H9 (cell line): ENCODE measurements at regions not wholly inside any gene's neighbourhood (a gene's known extent, or its start where the extent isn't known, plus 50 kb on each side); places are given as distances from the start of the nearest gene placed in this dataset.

Experiments
- DNase-seq: peaks from one replicate; pipeline ENCODE4 v3.0.0-alpha.2; 2017
- H2AFZ ChIP-seq: one replicate; pipeline ENCODE4 v1.6.1; 2013; ENCODE audit warnings: mild to moderate bottlenecking, low read length, control low read depth, moderate library complexity
- H2AK5ac ChIP-seq: 2 replicates; pipeline ENCODE4 v1.6.1; 2013; ENCODE audit warnings: low read length, control low read depth, mixed read lengths; ENCODE audit not compliant: insufficient read length
- H2BK120ac ChIP-seq: one replicate; pipeline ENCODE4 v1.6.1; 2013; ENCODE audit warnings: low read depth, mild to moderate bottlenecking, low read length, control low read depth, inconsistent platforms; ENCODE audit not compliant: poor library complexity, severe bottlenecking
- H2BK12ac ChIP-seq: 2 replicates; pipeline ENCODE4 v1.6.1; 2013; ENCODE audit warnings: low read length, control low read depth, mixed read lengths, low read depth; ENCODE audit not compliant: insufficient read length
- H2BK15ac ChIP-seq: 2 replicates; pipeline ENCODE4 v1.6.1; 2013; ENCODE audit warnings: low read depth, low read length, control low read depth
- H2BK20ac ChIP-seq: one replicate; pipeline ENCODE4 v1.6.1; 2013; ENCODE audit warnings: low read depth, mild to moderate bottlenecking, low read length, control low read depth, inconsistent platforms; ENCODE audit not compliant: poor library complexity, severe bottlenecking
- H2BK5ac ChIP-seq: 2 replicates; pipeline ENCODE4 v1.6.1; 2013; ENCODE audit warnings: low read length, control low read depth, mixed read lengths; ENCODE audit not compliant: insufficient read length
- H3K14ac ChIP-seq: 2 replicates; pipeline ENCODE4 v1.6.1; 2013; ENCODE audit warnings: low read length, control low read depth; ENCODE audit not compliant: insufficient read depth
- H3K18ac ChIP-seq: 2 replicates; pipeline ENCODE4 v1.6.1; 2013; ENCODE audit warnings: low read depth, mild to moderate bottlenecking, mixed read lengths, low read length, control low read depth; ENCODE audit not compliant: insufficient read length
- H3K23ac ChIP-seq: 2 replicates; pipeline ENCODE4 v1.6.1; 2013; ENCODE audit warnings: low read length, control low read depth, mixed read lengths, low read depth; ENCODE audit not compliant: insufficient read length
- H3K23me2 ChIP-seq: 2 replicates; pipeline ENCODE4 v1.6.1; 2013; ENCODE audit warnings: low read depth, mild to moderate bottlenecking, mixed read lengths, low read length, control low read depth; ENCODE audit not compliant: insufficient read length, poor library complexity, severe bottlenecking
- H3K27ac ChIP-seq: 2 replicates; pipeline ENCODE4 v1.5.1; 2013; ENCODE audit warnings: low read length, control low read depth, mixed read lengths, low read depth; ENCODE audit not compliant: insufficient read length
- H3K27me3 ChIP-seq: 2 replicates; pipeline ENCODE4 v1.6.1; 2013; ENCODE audit warnings: low read length, control low read depth, inconsistent platforms; ENCODE audit not compliant: insufficient read depth
- H3K4ac ChIP-seq: 2 replicates; pipeline ENCODE4 v1.6.1; 2013; ENCODE audit warnings: low read depth, mild to moderate bottlenecking, control low read depth, inconsistent platforms, low read length, moderate library complexity
- H3K4me1 ChIP-seq: 2 replicates; pipeline ENCODE4 v1.6.1; 2013; ENCODE audit warnings: low read length, control low read depth, inconsistent platforms; ENCODE audit not compliant: insufficient read depth
- H3K4me2 ChIP-seq: 2 replicates; pipeline ENCODE4 v1.6.1; 2013; ENCODE audit warnings: low read length, control low read depth, mixed read lengths; ENCODE audit not compliant: insufficient read length, insufficient read depth
- H3K56ac ChIP-seq: 2 replicates; pipeline ENCODE4 v1.6.1; 2013; ENCODE audit warnings: low read depth, mild to moderate bottlenecking, mixed read lengths, low read length, control low read depth; ENCODE audit not compliant: insufficient read length
- H3K79me1 ChIP-seq: 2 replicates; pipeline ENCODE4 v1.6.1; 2013; ENCODE audit warnings: low read depth, mild to moderate bottlenecking, moderate library complexity, low read length, control low read depth, inconsistent platforms; ENCODE audit not compliant: insufficient read depth, poor library complexity, severe bottlenecking
- H3K79me2 ChIP-seq: 2 replicates; pipeline ENCODE4 v1.6.1; 2013; ENCODE audit warnings: low read length, control low read depth, inconsistent platforms; ENCODE audit not compliant: insufficient read depth
- H3K9ac ChIP-seq: 2 replicates; pipeline ENCODE4 v1.6.1; 2013; ENCODE audit warnings: low read length, control low read depth, mixed read lengths; ENCODE audit not compliant: insufficient read length; ENCODE audit errors: extremely low read depth
- H3K9me3 ChIP-seq: one replicate; pipeline ENCODE4 v1.6.1; 2013; ENCODE audit warnings: low read depth, low read length, inconsistent platforms; ENCODE audit not compliant: control insufficient read depth
- H3T11ph ChIP-seq: one replicate; pipeline ENCODE4 v1.6.1; 2013; ENCODE audit warnings: mild to moderate bottlenecking, low read length, control low read depth, inconsistent platforms
- H4K20me1 ChIP-seq: one replicate; pipeline ENCODE4 v1.6.1; 2013; ENCODE audit not compliant: control insufficient read depth, insufficient read length, insufficient read depth
- H4K5ac ChIP-seq: 2 replicates; pipeline ENCODE4 v1.6.1; 2013; ENCODE audit warnings: low read depth, mild to moderate bottlenecking, mixed read lengths, low read length, control low read depth; ENCODE audit not compliant: insufficient read length
- H4K8ac ChIP-seq: replicated peaks from 2 replicates; pipeline ENCODE4 v1.6.1; 2013; ENCODE audit warnings: low read length, control low read depth, mixed read lengths, low read depth; ENCODE audit not compliant: insufficient read length
- H4K91ac ChIP-seq: 2 replicates; pipeline ENCODE4 v1.6.1; 2013; ENCODE audit warnings: low read depth, mild to moderate bottlenecking, moderate library complexity, mixed read lengths, low read length, control low read depth; ENCODE audit not compliant: insufficient read length
- H3K27ac Mint-ChIP-seq, 3 experiments: 2 replicates in 2 of 3; 3 replicates in 1 of 3; pipeline ENCODE4 v1.8.0; 2020 to 2021; ENCODE audit warnings: mixed read lengths in 3 of 3, mild to moderate bottlenecking in 1 of 3, moderate library complexity in 1 of 3
- H3K27me3 Mint-ChIP-seq: 2 replicates; pipeline ENCODE4 v1.8.0; 2021; ENCODE audit warnings: low read depth, mild to moderate bottlenecking, moderate library complexity, mixed read lengths
- H3K36me3 Mint-ChIP-seq, 3 experiments: 2 replicates in 2 of 3; 3 replicates in 1 of 3; pipeline ENCODE4 v1.8.0; 2020 to 2021; ENCODE audit warnings: low read depth in 3 of 3, mixed read lengths in 3 of 3; ENCODE audit not compliant: insufficient read depth in 1 of 3
- H3K4me1 Mint-ChIP-seq, 2 experiments: 2 replicates each; pipeline ENCODE4 v1.8.0; 2020; ENCODE audit warnings: mixed read lengths in 2 of 2
- H3K4me3 Mint-ChIP-seq, 2 experiments: 2 replicates in 1 of 2; 3 replicates in 1 of 2; pipeline ENCODE4 v1.8.0; 2020 to 2021; ENCODE audit warnings: mild to moderate bottlenecking in 2 of 2, mixed read lengths in 2 of 2, moderate library complexity in 1 of 2
- H3K9me3 Mint-ChIP-seq, 2 experiments: 2 replicates in 1 of 2; 3 replicates in 1 of 2; pipeline ENCODE4 v1.8.0; 2020; ENCODE audit warnings: mild to moderate bottlenecking in 2 of 2, mixed read lengths in 2 of 2, moderate library complexity in 1 of 2
- CTCF ChIP-seq: fragments of 200-600 bp; sonication (generic); conservative IDR thresholded peaks from 3 replicates; pipeline ENCODE4 v1.8.0; 2021; ENCODE audit warnings: antibody characterized with exemption, mild to moderate bottlenecking
- WGBS: extraction: QIAGEN DNeasy Blood & Tissue Kit; methylation state at CpG from one replicate; pipeline ENCODE4 v1.1.7; 2013; ENCODE audit warnings: missing lambda C conversion rate, low lambda C conversion rate, mixed read lengths; ENCODE audit not compliant: insufficient read length; ENCODE audit errors: extremely low coverage; 5-methylcytosine and 5-hydroxymethylcytosine counted together

GRCh38 chr5:111635916-111636570 lies 121.0 kb downstream of the NREP start:
- Histone ChIP-seq H2BK15ac (no peak overlapping the region), H3K79me1 (no peaks in the 10 kb centered on the region), H4K20me1 (no peaks in the 10 kb centered on the region), H3K4ac (no peak overlapping the region), H3K56ac (no peak overlapping the region), H2BK20ac (no peak overlapping the region), H4K91ac (no peak overlapping the region), H3K27me3 (no peaks in the 10 kb centered on the region), H3K79me2 (no peaks in the 10 kb centered on the region), H3K9me3 (peaks cover 10% of the 10 kb centered on the region), H3K4me2 (no peak overlapping the region), H2BK120ac (no peak overlapping the region), H3K4me1 (no peaks in the 10 kb centered on the region), H2BK5ac (no peak overlapping the region), H4K5ac (no peak overlapping the region), H3K9ac (no peak overlapping the region), H3K18ac (no peak overlapping the region), H3K14ac (no peak overlapping the region), H3K27ac (no peak overlapping the region), H3T11ph (no peak overlapping the region), H3K23me2 (no peaks in the 10 kb centered on the region), H2AK5ac (no peak overlapping the region), H2AFZ (no peak overlapping the region), H3K23ac (no peak overlapping the region), H2BK12ac (no peak overlapping the region), H4K8ac (no peak overlapping the region)
- Mint-ChIP-seq H3K36me3 (peaks cover 12 to 32% (median 17%) of the 10 kb centered on the region in 3 experiments), H3K27me3 (no peaks in the 10 kb centered on the region; the same call in 1 of the 2 replicates), H3K27ac (no peak overlapping the region), H3K4me3 (no peak overlapping the region), H3K4me1 (no peaks in the 10 kb centered on the region), H3K9me3 (peaks cover 30 to 32% of the 10 kb centered on the region in 2 experiments)
- TF ChIP-seq CTCF = no peak
- no peak for DNase-seq
- WGBS = no CpG with 5 or more reads among the region's 3 CpGs
